Breast epithelium (tissue), 3 donors: ENCODE measurements at regions not wholly inside any gene's neighbourhood (a gene's known extent, or its start where the extent isn't known, plus 50 kb on each side); places are given as distances from the start of the nearest gene placed in this dataset.

Experiments
- POLR2A ChIP-seq: fragments of 450-650 bp; IDR thresholded peaks from one replicate; pipeline ENCODE4 v1.6.1; 2016; ENCODE audit warnings: antibody characterized with exemption, mild to moderate bottlenecking, moderate library complexity
- POLR2AphosphoS5 ChIP-seq, 3 donors: sonication (generic); formaldehyde crosslinking; IDR thresholded peaks; one replicate each; pipeline ENCODE4 v1.6.1; 2017; ENCODE audit warnings: antibody characterized with exemption in 3 of 3
- TF ChIP-seq, protein P1 (sequence below), 3 donors: fragments of 450-650 bp; IDR thresholded peaks; one replicate each; pipeline ENCODE4 v1.5.1; 2016 to 2017; ENCODE audit warnings: antibody characterized with exemption in 3 of 3, mild to moderate bottlenecking in 3 of 3, moderate library complexity in 3 of 3

DNA sequence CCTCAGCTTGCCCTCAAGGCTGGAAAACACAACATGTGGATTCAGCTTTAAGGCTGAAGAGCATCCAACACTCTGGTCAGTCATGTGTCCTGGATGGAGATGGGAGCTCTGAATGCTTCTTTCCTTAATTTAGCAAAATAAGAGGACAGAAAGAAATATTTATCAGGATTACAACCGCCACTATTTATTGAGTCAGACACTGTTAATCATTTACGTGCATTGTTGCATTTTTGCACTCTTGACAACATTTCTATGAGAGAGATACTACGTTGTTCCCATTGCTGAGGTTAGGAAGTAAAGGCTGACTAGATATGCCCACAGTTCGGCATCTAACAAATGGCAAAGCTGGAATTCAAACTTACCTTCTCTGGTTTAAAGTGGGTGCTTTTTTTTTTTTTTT is 101.8 kb upstream of the KMT2C start:
- TF ChIP-seq POLR2A (no peak), POLR2AphosphoS5 (IDR thresholded peaks at IDR 0.05) (no peak)
- TF ChIP-seq, protein P1, sequence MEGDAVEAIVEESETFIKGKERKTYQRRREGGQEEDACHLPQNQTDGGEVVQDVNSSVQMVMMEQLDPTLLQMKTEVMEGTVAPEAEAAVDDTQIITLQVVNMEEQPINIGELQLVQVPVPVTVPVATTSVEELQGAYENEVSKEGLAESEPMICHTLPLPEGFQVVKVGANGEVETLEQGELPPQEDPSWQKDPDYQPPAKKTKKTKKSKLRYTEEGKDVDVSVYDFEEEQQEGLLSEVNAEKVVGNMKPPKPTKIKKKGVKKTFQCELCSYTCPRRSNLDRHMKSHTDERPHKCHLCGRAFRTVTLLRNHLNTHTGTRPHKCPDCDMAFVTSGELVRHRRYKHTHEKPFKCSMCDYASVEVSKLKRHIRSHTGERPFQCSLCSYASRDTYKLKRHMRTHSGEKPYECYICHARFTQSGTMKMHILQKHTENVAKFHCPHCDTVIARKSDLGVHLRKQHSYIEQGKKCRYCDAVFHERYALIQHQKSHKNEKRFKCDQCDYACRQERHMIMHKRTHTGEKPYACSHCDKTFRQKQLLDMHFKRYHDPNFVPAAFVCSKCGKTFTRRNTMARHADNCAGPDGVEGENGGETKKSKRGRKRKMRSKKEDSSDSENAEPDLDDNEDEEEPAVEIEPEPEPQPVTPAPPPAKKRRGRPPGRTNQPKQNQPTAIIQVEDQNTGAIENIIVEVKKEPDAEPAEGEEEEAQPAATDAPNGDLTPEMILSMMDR (IDR thresholded peaks at IDR 0.05) = no peak
